ENCODE measurements at regions not wholly inside any gene's neighbourhood (a gene's known extent, or its start where the extent isn't known, plus 50 kb on each side); places are given as distances from the start of the nearest gene placed in this dataset.

- ChIA-PET POLR2A (interaction anchor here (0.8 kb wide), 1 partner anchor 57 kb away, joined by 3 read pairs; no protein-coding TSS in a partner anchor), CTCF (ENCODE audit: unreplicated experiment) (no interaction called here)
- Histone ChIP-seq H3K36me3 (ENCODE audit: insufficient read depth, low read length) (no peaks in the 10 kb centered on the region), H4K20me1 (ENCODE audit: insufficient read depth, low read length) (no peaks in the 10 kb centered on the region), H3K4me3 (ENCODE audit: low read depth, low read length, poor library complexity, severe bottlenecking) (no peak overlapping the region), H2AFZ (ENCODE audit: low read length) (no peak overlapping the region), H3K9me2 (ENCODE audit: insufficient read depth, low read length) (no peaks in the 10 kb centered on the region), H3K9me3 (ENCODE audit: low read length) (no peaks in the 10 kb centered on the region), H3K4me1 (ENCODE audit: insufficient read depth, low read length, poor library complexity, severe bottlenecking) (no peaks in the 10 kb centered on the region), H3K27ac (ENCODE audit: low read depth, low read length, poor library complexity, severe bottlenecking) (no peak overlapping the region), H3K4me2 (ENCODE audit: low read length) (no peak overlapping the region), H3K79me2 (ENCODE audit: insufficient read depth, low read depth, low read length) (no peaks in the 10 kb centered on the region)
- TF ChIP-seq CTCF (conservative IDR thresholded peaks at IDR 0.05; ENCODE audit: low read length): no peak
- no TSS peak for BruUV-seq (replicated peaks)
- intact Hi-C loops (cut with micrococcal nuclease; ENCODE audit: unreplicated experiment): no loop called here
- DNase-seq (ENCODE audit: low spot score): no peak
Measured at GRCh38 chr5:125775896-125776295, 647.3 kb upstream of the GRAMD2B start.

DNA sequence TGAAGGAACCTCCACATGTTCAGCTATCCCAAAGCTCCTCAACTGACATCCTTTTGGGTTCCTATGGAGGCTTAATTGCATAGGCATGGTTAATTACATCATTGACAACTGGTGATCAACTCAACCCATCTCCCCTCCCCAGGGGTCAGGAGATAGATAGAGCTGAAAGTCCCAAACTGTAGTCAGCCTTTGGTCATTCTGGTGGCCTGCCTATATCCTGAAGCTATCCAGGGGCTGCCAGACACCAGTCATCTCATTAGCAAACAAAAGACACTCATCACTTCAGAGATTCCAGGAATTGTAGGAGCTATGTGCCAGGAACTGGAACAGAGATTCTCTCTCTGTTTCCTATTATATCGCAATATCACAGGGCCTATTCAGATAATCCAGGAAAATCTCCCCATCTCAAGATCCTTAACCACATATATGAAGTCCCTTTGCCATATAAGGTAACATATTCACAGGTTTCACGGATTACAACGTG is 646.5 kb upstream of the GRAMD2B start:
- POLR2A ChIA-PET: no interaction called here
- no TSS peak for BruUV-seq (replicated peaks)
- no peak overlapping the region for H3K27ac ChIP-seq (ENCODE audit: low read depth, low read length, poor library complexity, severe bottlenecking)
- H3K4me1 ChIP-seq (ENCODE audit: insufficient read depth, low read length, poor library complexity, severe bottlenecking): no peaks in the 10 kb centered on the region
- no peak for DNase-seq (ENCODE audit: low spot score)
- no peaks in the 10 kb centered on the region for H3K9me2 ChIP-seq (ENCODE audit: insufficient read depth, low read length)
- no peak overlapping the region for H3K4me3 ChIP-seq (ENCODE audit: low read depth, low read length, poor library complexity, severe bottlenecking)
- no peaks in the 10 kb centered on the region for H3K36me3 ChIP-seq (ENCODE audit: insufficient read depth, low read length)
- H3K79me2 ChIP-seq (ENCODE audit: insufficient read depth, low read depth, low read length): no peaks in the 10 kb centered on the region
- H2AFZ ChIP-seq (ENCODE audit: low read length): no peak overlapping the region
- intact Hi-C loops (cut with micrococcal nuclease; ENCODE audit: unreplicated experiment): no loop called here
- no peaks in the 10 kb centered on the region for H3K9me3 ChIP-seq (ENCODE audit: low read length)
- CTCF ChIA-PET (ENCODE audit: unreplicated experiment): no interaction called here
- no peaks in the 10 kb centered on the region for H4K20me1 ChIP-seq (ENCODE audit: insufficient read depth, low read length)
- TF ChIP-seq EZH2phosphoT487 (IDR thresholded peaks at IDR 0.05; ENCODE audit: borderline replicate concordance, low read depth, low read length) (no peak), CTCF (conservative IDR thresholded peaks at IDR 0.05; ENCODE audit: low read length) (no peak)
- H3K4me2 ChIP-seq (ENCODE audit: low read length): no peak overlapping the region

GRCh38 chr5:125778791-125779190 is 644.4 kb upstream of the GRAMD2B start:
- Histone ChIP-seq H3K4me2 (ENCODE audit: low read length) (no peak overlapping the region), H3K9me2 (ENCODE audit: insufficient read depth, low read length) (no peaks in the 10 kb centered on the region), H3K9me3 (ENCODE audit: low read length) (no peaks in the 10 kb centered on the region), H3K4me1 (ENCODE audit: insufficient read depth, low read length, poor library complexity, severe bottlenecking) (no peaks in the 10 kb centered on the region), H3K27ac (ENCODE audit: low read depth, low read length, poor library complexity, severe bottlenecking) (no peak overlapping the region), H3K4me3 (ENCODE audit: low read depth, low read length, poor library complexity, severe bottlenecking) (no peak overlapping the region), H3K79me2 (ENCODE audit: insufficient read depth, low read depth, low read length) (no peaks in the 10 kb centered on the region), H2AFZ (ENCODE audit: low read length) (no peak overlapping the region), H3K36me3 (ENCODE audit: insufficient read depth, low read length) (no peaks in the 10 kb centered on the region), H4K20me1 (ENCODE audit: insufficient read depth, low read length) (no peaks in the 10 kb centered on the region)
- ChIA-PET CTCF (ENCODE audit: unreplicated experiment) (no interaction called here), POLR2A (interaction anchor here (0.5 kb wide), 1 partner anchor 1411 kb away, joined by 3 read pairs; no protein-coding TSS in a partner anchor)
- intact Hi-C loops (cut with micrococcal nuclease; ENCODE audit: unreplicated experiment): no loop called here
- no peak for DNase-seq (ENCODE audit: low spot score)
- TF ChIP-seq EZH2phosphoT487 (IDR thresholded peaks at IDR 0.05; ENCODE audit: borderline replicate concordance, low read depth, low read length): no peak
- no peak for TF ChIP-seq CTCF (conservative IDR thresholded peaks at IDR 0.05; ENCODE audit: low read length)
- BruUV-seq (replicated peaks): no TSS peak
